ENCODE measurements at regions not wholly inside any gene's neighbourhood (a gene's known extent, or its start where the extent isn't known, plus 50 kb on each side); places are given as distances from the start of the nearest gene placed in this dataset.

GRCh38 chr2:15818881-15819280 is 121.5 kb upstream of the MYCN start:
- TF ChIP-seq POLR2A (IDR thresholded peaks at IDR 0.05) (no peak), CTCF (IDR thresholded peaks at IDR 0.05) (no peak)

Data from body of pancreas (tissue), 4 donors.